Activated T-helper 2 cell treated with anti-CD3 and anti-CD28 coated beads, Interferon-gamma antibody, Interleukin-2, Interleukin-4, amounts not matched to agents 10 μg/mL and 5 μg/mL and 100 μg/mL, durations not matched to agents 14 hours and 24 hours and 36 hours (primary cell): ENCODE measurements at regions not wholly inside any gene's neighbourhood (a gene's known extent, or its start where the extent isn't known, plus 50 kb on each side); places are given as distances from the start of the nearest gene placed in this dataset.

Experiments
- DNase-seq: peaks from one replicate; pipeline ENCODE4 v3.0.0; 2021; ENCODE audit warnings: low spot score
- H3K27ac Mint-ChIP-seq: one replicate; pipeline ENCODE4 v1.8.0; 2021; ENCODE audit warnings: mixed read lengths
- H3K27me3 Mint-ChIP-seq: one replicate; pipeline ENCODE4 v1.8.0; 2021; ENCODE audit warnings: low read depth, mixed read lengths
- H3K36me3 Mint-ChIP-seq: one replicate; pipeline ENCODE4 v1.8.0; 2021; ENCODE audit warnings: low read depth, mixed read lengths
- H3K4me1 Mint-ChIP-seq: one replicate; pipeline ENCODE4 v1.8.0; 2021; ENCODE audit warnings: low read depth, mixed read lengths
- H3K4me3 Mint-ChIP-seq: one replicate; pipeline ENCODE4 v1.8.0; 2021; ENCODE audit warnings: low read depth, mild to moderate bottlenecking, moderate library complexity, mixed read lengths
- H3K9me3 Mint-ChIP-seq: one replicate; pipeline ENCODE4 v1.8.0; 2021; ENCODE audit warnings: mixed read lengths
- intact Hi-C: fragments of 100-400 bp; cut with micrococcal nuclease; formaldehyde crosslinking; loops from one replicate; pipeline ENCODE4 v1.15.1; 2023

- intact Hi-C loops = loop anchor here (10.0 kb wide), 1 partner anchor 465 kb away; no protein-coding TSS in a partner anchor
- no peak for DNase-seq
- H3K9me3 Mint-ChIP-seq = no peaks in the 10 kb centered on the region
- H3K4me3 Mint-ChIP-seq = no peak overlapping the region
- no peaks in the 10 kb centered on the region for H3K27me3 Mint-ChIP-seq
- H3K27ac Mint-ChIP-seq = no peak overlapping the region
- H3K4me1 Mint-ChIP-seq = no peaks in the 10 kb centered on the region
- no peaks in the 10 kb centered on the region for H3K36me3 Mint-ChIP-seq
Observed at GRCh38 chr18:75880266-75880665, 452.8 kb upstream of the SMIM21 start.

DNA sequence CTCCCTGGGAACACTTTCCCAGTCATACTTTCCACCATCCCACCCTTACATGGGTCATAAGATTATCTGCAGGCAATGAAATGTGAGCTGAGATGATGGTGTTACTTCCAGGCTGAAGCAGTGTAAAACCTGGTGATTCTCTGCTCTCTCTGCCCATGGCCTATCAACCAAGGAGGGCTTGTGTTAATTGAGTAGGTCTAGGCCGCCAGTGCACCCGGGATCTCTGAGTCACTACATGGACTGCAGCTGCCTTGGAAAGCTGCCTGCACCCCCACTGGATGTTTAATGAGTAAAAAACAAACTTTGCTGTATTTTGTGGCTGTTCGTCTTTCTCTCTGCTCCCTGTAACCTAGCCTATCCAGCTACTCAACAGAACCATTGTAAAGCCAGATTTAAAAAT lies 451.7 kb upstream of the SMIM21 start:
- Mint-ChIP-seq H3K4me3 (no peak overlapping the region), H3K27me3 (no peaks in the 10 kb centered on the region), H3K27ac (no peak overlapping the region), H3K9me3 (no peaks in the 10 kb centered on the region), H3K36me3 (no peaks in the 10 kb centered on the region), H3K4me1 (no peaks in the 10 kb centered on the region)
- DNase-seq = no peak
- intact Hi-C loops = no loop called here

DNA sequence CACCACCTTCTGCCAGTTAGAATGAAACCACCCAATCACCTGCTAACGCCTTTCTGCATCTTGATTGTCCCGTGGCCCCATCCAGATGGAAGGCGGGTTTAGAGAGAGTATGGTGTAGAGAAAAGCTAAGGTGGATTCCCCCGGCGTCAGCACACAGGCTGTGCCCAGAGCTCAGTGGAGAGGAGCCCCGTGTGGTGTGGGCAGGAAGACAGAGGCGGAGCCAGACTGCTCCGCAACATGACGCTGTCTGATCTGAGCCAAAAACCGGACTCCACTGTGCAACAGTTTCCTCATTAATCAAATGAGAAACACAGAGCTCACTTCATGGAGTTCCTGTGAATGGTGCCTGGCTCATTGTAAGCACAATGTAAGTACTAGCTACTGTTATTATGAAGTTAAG lies 448.1 kb upstream of the SMIM21 start:
- intact Hi-C loops = no loop called here
- no peaks in the 10 kb centered on the region for H3K36me3 Mint-ChIP-seq

GRCh38 chr18:75874401-75875089 lies 447.0 kb upstream of the SMIM21 start:
- Mint-ChIP-seq H3K4me1 (no peaks in the 10 kb centered on the region), H3K27me3 (no peaks in the 10 kb centered on the region), H3K36me3 (no peaks in the 10 kb centered on the region), H3K27ac (no peak overlapping the region), H3K9me3 (no peaks in the 10 kb centered on the region), H3K4me3 (no peak overlapping the region)
- intact Hi-C loops = no loop called here
- no peak for DNase-seq

More for the DNA sequence above, 448.1 kb upstream of the SMIM21 start:
- Mint-ChIP-seq H3K9me3 (no peaks in the 10 kb centered on the region), H3K27ac (no peak overlapping the region), H3K4me3 (no peak overlapping the region), H3K4me1 (no peaks in the 10 kb centered on the region), H3K27me3 (no peaks in the 10 kb centered on the region)
- no peak for DNase-seq

DNA sequence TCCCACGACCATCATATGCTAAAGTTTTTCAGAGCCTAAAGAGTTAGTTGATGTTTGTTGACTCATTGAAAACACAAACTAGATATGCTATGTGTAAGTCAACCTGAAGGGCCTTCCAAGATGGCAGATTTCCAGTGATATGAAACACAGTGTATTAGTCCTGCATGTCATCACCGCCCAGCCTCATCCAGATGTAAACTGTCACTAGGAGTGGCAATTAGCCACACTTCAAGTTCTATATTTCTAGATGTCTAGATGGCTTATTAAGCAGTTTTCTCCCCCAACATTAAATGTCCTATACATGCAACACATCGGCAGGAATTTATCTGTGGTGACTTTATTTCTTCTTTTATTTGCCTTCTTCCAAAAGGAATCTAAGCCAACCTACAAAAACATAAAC lies 444.1 kb upstream of the SMIM21 start:
- intact Hi-C loops = no loop called here
- Mint-ChIP-seq H3K4me1 (no peaks in the 10 kb centered on the region), H3K27ac (no peak overlapping the region), H3K36me3 (no peaks in the 10 kb centered on the region), H3K27me3 (no peaks in the 10 kb centered on the region), H3K4me3 (no peak overlapping the region), H3K9me3 (no peaks in the 10 kb centered on the region)
- DNase-seq = no peak

- H3K4me3 Mint-ChIP-seq = no peak overlapping the region
- intact Hi-C loops = no loop called here
- no peaks in the 10 kb centered on the region for H3K9me3 Mint-ChIP-seq
- H3K27ac Mint-ChIP-seq = no peak overlapping the region
- no peaks in the 10 kb centered on the region for H3K36me3 Mint-ChIP-seq
- H3K4me1 Mint-ChIP-seq = no peaks in the 10 kb centered on the region
- no peak for DNase-seq
- no peaks in the 10 kb centered on the region for H3K27me3 Mint-ChIP-seq
Observed at GRCh38 chr18:75869162-75869561, 441.7 kb upstream of the SMIM21 start.

DNA sequence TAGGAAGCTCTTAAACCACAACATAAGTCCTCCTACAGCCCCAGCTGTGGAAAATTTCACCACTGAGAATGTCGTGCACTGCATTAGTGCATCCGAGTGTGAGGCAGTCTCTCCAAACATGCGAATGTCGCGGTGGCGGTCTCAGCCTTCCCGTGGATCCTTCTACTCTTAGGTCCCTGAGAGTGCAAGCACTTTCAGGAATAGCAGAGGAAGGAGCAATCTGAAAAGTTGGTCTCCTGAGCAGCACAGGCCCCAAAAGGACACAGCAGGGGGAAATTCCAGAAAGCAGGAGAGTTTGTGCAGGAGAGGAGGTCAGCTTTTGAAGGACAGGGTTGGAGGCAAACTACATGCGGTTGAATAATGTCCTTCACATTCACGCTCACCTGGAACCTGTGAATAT lies 440.5 kb upstream of the SMIM21 start:
- intact Hi-C loops = no loop called here
- Mint-ChIP-seq H3K27me3 (no peaks in the 10 kb centered on the region), H3K4me1 (no peaks in the 10 kb centered on the region), H3K9me3 (no peaks in the 10 kb centered on the region), H3K27ac (no peak overlapping the region), H3K4me3 (no peak overlapping the region), H3K36me3 (no peaks in the 10 kb centered on the region)
- DNase-seq = no peak

GRCh38 chr18:75865639-75866038 lies 438.1 kb upstream of the SMIM21 start:
- no peak overlapping the region for H3K27ac Mint-ChIP-seq
- no peaks in the 10 kb centered on the region for H3K27me3 Mint-ChIP-seq
- no peaks in the 10 kb centered on the region for H3K4me1 Mint-ChIP-seq
- H3K36me3 Mint-ChIP-seq = no peaks in the 10 kb centered on the region
- H3K4me3 Mint-ChIP-seq = no peak overlapping the region
- H3K9me3 Mint-ChIP-seq = no peaks in the 10 kb centered on the region
- intact Hi-C loops = no loop called here
- no peak for DNase-seq

GRCh38 chr18:75864816-75865215 lies 437.3 kb upstream of the SMIM21 start:
- no peaks in the 10 kb centered on the region for H3K9me3 Mint-ChIP-seq
- no peaks in the 10 kb centered on the region for H3K36me3 Mint-ChIP-seq
- no peak overlapping the region for H3K27ac Mint-ChIP-seq

DNA sequence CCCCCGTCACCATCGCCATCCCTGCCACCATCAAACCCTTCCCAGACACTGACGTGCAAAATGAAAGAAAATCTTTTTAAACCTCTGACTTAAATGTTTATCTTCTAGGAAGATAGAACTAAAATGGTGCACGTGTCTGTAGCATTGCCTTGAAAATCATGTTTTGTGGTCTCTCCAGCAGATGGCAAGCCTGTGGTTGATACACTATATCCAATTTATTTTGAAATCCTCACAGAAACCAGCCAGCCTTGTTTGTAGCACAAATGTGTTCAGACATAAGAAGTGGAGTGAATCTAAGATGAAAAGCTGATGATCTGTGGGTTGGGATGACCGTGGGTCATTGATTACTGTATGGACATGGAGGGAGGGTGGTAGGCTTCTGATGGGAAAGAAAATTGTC lies 436.2 kb upstream of the SMIM21 start:
- no peaks in the 10 kb centered on the region for H3K4me1 Mint-ChIP-seq
- H3K36me3 Mint-ChIP-seq = no peaks in the 10 kb centered on the region
- no peaks in the 10 kb centered on the region for H3K27me3 Mint-ChIP-seq
- no peak overlapping the region for H3K27ac Mint-ChIP-seq
- intact Hi-C loops = no loop called here
- H3K4me3 Mint-ChIP-seq = no peak overlapping the region
- no peaks in the 10 kb centered on the region for H3K9me3 Mint-ChIP-seq
- DNase-seq = no peak

More at GRCh38 chr18:75864816-75865215, 437.3 kb upstream of the SMIM21 start:
- intact Hi-C loops = no loop called here
- Mint-ChIP-seq H3K4me3 (no peak overlapping the region), H3K4me1 (no peaks in the 10 kb centered on the region), H3K27me3 (no peaks in the 10 kb centered on the region)
- DNase-seq = no peak

- H3K4me3 Mint-ChIP-seq = no peak overlapping the region
- intact Hi-C loops = no loop called here
- no peak overlapping the region for H3K27ac Mint-ChIP-seq
- no peaks in the 10 kb centered on the region for H3K9me3 Mint-ChIP-seq
- no peak for DNase-seq
- H3K4me1 Mint-ChIP-seq = no peaks in the 10 kb centered on the region
- H3K36me3 Mint-ChIP-seq = no peaks in the 10 kb centered on the region
- H3K27me3 Mint-ChIP-seq = no peaks in the 10 kb centered on the region
Observed at GRCh38 chr18:75862458-75862857, 435.0 kb upstream of the SMIM21 start.

GRCh38 chr18:75860166-75860565 lies 432.7 kb upstream of the SMIM21 start:
- intact Hi-C loops = no loop called here
- Mint-ChIP-seq H3K27me3 (no peaks in the 10 kb centered on the region), H3K4me1 (no peaks in the 10 kb centered on the region), H3K9me3 (no peaks in the 10 kb centered on the region), H3K36me3 (no peaks in the 10 kb centered on the region), H3K4me3 (no peak overlapping the region), H3K27ac (no peak overlapping the region)
- DNase-seq = no peak

DNA sequence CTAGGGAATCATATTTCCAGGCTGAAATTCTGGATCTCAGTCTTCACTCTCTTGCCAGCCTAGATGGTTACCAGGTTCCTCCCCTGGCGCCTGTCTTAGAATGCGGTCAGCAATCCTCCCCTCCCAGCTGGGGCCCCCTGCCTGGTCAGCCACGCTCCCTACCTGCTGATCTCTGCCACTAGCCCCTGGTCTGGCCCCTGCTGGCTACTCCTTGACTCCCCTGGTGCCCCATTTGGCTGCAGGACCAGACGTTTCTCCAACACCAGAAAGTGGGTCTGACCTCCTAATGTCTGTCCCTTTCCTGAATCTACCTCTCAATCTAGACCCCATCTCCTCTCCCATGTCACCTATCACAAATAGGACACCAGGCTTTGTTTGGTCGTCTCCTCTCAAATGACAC lies 432.0 kb upstream of the SMIM21 start:
- no peak for DNase-seq
- Mint-ChIP-seq H3K4me3 (no peak overlapping the region), H3K36me3 (no peaks in the 10 kb centered on the region), H3K27me3 (no peaks in the 10 kb centered on the region), H3K9me3 (no peaks in the 10 kb centered on the region), H3K4me1 (no peaks in the 10 kb centered on the region), H3K27ac (no peak overlapping the region)
- intact Hi-C loops = no loop called here

DNA sequence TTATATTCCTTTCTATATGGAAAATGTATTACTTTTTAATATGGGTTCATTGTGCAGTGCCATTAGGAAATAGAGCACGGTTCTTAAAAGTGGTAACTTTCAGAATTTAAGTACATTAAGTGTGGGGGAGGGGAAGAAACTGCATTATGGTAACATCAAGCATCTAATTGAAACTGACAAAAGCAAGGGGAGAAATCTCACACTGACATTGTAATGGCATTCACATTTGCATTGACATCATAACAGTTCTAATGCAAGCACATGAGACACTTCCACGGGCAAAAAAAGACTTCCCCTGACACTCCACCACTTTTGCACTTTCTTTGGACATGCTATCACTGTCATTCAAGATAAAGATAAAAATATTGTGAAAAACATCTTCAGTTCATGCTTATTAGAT lies 431.3 kb upstream of the SMIM21 start:
- H3K27me3 Mint-ChIP-seq = no peaks in the 10 kb centered on the region
- H3K4me3 Mint-ChIP-seq = no peak overlapping the region
- DNase-seq = no peak
- H3K27ac Mint-ChIP-seq = no peak overlapping the region
- no peaks in the 10 kb centered on the region for H3K4me1 Mint-ChIP-seq
- no peaks in the 10 kb centered on the region for H3K9me3 Mint-ChIP-seq
- intact Hi-C loops = no loop called here
- H3K36me3 Mint-ChIP-seq = no peaks in the 10 kb centered on the region
